Left lung (tissue), 4 donors: ENCODE measurements at regions not wholly inside any gene's neighbourhood (a gene's known extent, or its start where the extent isn't known, plus 50 kb on each side); places are given as distances from the start of the nearest gene placed in this dataset.
A peak's percentile ranks its signal among the peaks of the same experiment; 100 is the strongest.

Experiments
- ATAC-seq: fragments of 200-7000 bp; cut with Tn5 transposase; one replicate; pipeline ENCODE4 v1.9.1; 2020; ENCODE audit warnings: moderate library complexity
- DNase-seq, 4 donors: peaks; one replicate each; pipeline ENCODE4 v3.0.0-alpha.2; 2013 to 2020
- H3K27ac ChIP-seq, 2 donors: fragments of 200-600 bp; sonication (generic) in 1 of 2; one replicate each; pipeline versions ENCODE4 v1.5.0 to v1.8.0; 2020 to 2021
- H3K27me3 ChIP-seq, 2 donors: fragments of 200-600 bp; sonication (generic) in 1 of 2; one replicate each; pipeline versions ENCODE4 v1.5.0 to v1.8.0; 2020 to 2021
- H3K36me3 ChIP-seq, 2 donors: fragments of 200-600 bp; sonication (generic) in 1 of 2; one replicate each; pipeline versions ENCODE4 v1.5.0 to v1.8.0; 2020 to 2021
- H3K4me1 ChIP-seq, 2 donors: fragments of 200-600 bp; one replicate each; pipeline ENCODE4 v1.8.0; 2021
- H3K4me3 ChIP-seq, 2 donors: fragments of 200-600 bp; sonication (generic) in 1 of 2; one replicate each; pipeline versions ENCODE4 v1.5.0 to v1.8.0; 2020 to 2021; ENCODE audit warnings: mild to moderate bottlenecking in 1 of 2
- H3K9me3 ChIP-seq, 2 donors: fragments of 200-600 bp; sonication (generic) in 1 of 2; one replicate each; pipeline versions ENCODE4 v1.5.0 to v1.8.0; 2020 to 2021
- CTCF ChIP-seq, 2 donors: fragments of 200-600 bp; sonication (generic) in 1 of 2; IDR thresholded peaks; one replicate each; pipeline versions ENCODE4 v1.5.0 to v1.8.0; 2021; ENCODE audit warnings: antibody characterized with exemption in 2 of 2
- intact Hi-C, 2 donors: fragments of 100-400 bp; cut with DNase I; formaldehyde crosslinking; loops; one replicate each; pipeline versions ENCODE4 v1.11.2 to v1.14.2; 2022
- donor health status: DM: no; HTN: yes; CAD: no.
- donor health status: DM: no; HTN: no; CAD: no.

- Histone ChIP-seq H3K4me3 (no peak overlapping the region), H3K4me1 (no peaks in the 10 kb centered on the region), H3K9me3 (no peaks in the 10 kb centered on the region), H3K36me3 (no peaks in the 10 kb centered on the region), H3K27ac (no peak overlapping the region), H3K27me3 (no peaks in the 10 kb centered on the region)
- DNase-seq (no peak), ATAC-seq (no peak)
- TF ChIP-seq CTCF (IDR thresholded peaks at IDR 0.05), result no peak
- intact Hi-C loops, result no loop called here
These were observed 128.1 kb upstream of the CCN2 start for GRCh38 chr6:132079286-132079685.

GRCh38 chr6:132076452-132076851, 125.3 kb upstream of the CCN2 start:
- intact Hi-C loops, result no loop called here
- no peak for ATAC-seq

GRCh38 chr6:132072831-132073230, 121.7 kb upstream of the CCN2 start:
- Histone ChIP-seq H3K4me3 (no peak overlapping the region), H3K4me1 (no peaks in the 10 kb centered on the region), H3K27ac (no peak overlapping the region), H3K27me3 (no peaks in the 10 kb centered on the region), H3K36me3 (no peaks in the 10 kb centered on the region), H3K9me3 (no peaks in the 10 kb centered on the region)
- no peak for DNase-seq
- ATAC-seq, result no peak
- no peak for TF ChIP-seq CTCF (IDR thresholded peaks at IDR 0.05)
- intact Hi-C loops, result no loop called here

More at GRCh38 chr6:132076452-132076851, 125.3 kb upstream of the CCN2 start:
- no peaks in the 10 kb centered on the region for H3K27me3 ChIP-seq
- H3K36me3 ChIP-seq, result no peaks in the 10 kb centered on the region
- DNase-seq, result no peak
- no peak for TF ChIP-seq CTCF (IDR thresholded peaks at IDR 0.05)
- H3K9me3 ChIP-seq, result no peaks in the 10 kb centered on the region
- H3K27ac ChIP-seq, result no peak overlapping the region
- no peaks in the 10 kb centered on the region for H3K4me1 ChIP-seq
- no peak overlapping the region for H3K4me3 ChIP-seq

- H3K36me3 ChIP-seq, result no peaks in the 10 kb centered on the region
- no peaks in the 10 kb centered on the region for H3K27me3 ChIP-seq
- ATAC-seq (no peak), DNase-seq (no peak)
- no peak for TF ChIP-seq CTCF (IDR thresholded peaks at IDR 0.05)
- intact Hi-C loops, result no loop called here
- H3K27ac ChIP-seq, result no peak overlapping the region
- no peaks in the 10 kb centered on the region for H3K4me1 ChIP-seq
- H3K9me3 ChIP-seq, result no peaks in the 10 kb centered on the region
- H3K4me3 ChIP-seq, result no peak overlapping the region
These were observed 121.1 kb upstream of the CCN2 start for GRCh38 chr6:132072271-132072670.

GRCh38 chr6:132070356-132070755, 119.2 kb upstream of the CCN2 start:
- H3K4me1 ChIP-seq, result no peaks in the 10 kb centered on the region
- no peaks in the 10 kb centered on the region for H3K36me3 ChIP-seq
- no peak overlapping the region for H3K4me3 ChIP-seq
- intact Hi-C loops, result no loop called here
- no peak overlapping the region for H3K27ac ChIP-seq
- ATAC-seq, result no peak
- H3K9me3 ChIP-seq, result no peaks in the 10 kb centered on the region
- TF ChIP-seq CTCF (IDR thresholded peaks at IDR 0.05), result no peak
- peak in 1 of 4 donors; percentile 5 for DNase-seq
- H3K27me3 ChIP-seq, result no peaks in the 10 kb centered on the region
